ENCODE measurements at regions not wholly inside any gene's neighbourhood (a gene's known extent, or its start where the extent isn't known, plus 50 kb on each side); places are given as distances from the start of the nearest gene placed in this dataset.

- H3K9me3 ChIP-seq (ENCODE audit: control insufficient read depth, low read depth, low read length): no peaks in the 10 kb centered on the region
- no peak overlapping the region for H3K14ac ChIP-seq (ENCODE audit: insufficient read depth, low read length)
- Mint-ChIP-seq H3K27ac (no peak overlapping the region), H3K4me3 (no peak overlapping the region), H3K36me3 (ENCODE audit: insufficient read depth in 1 of 3, low read depth in 3 of 3) (peaks cover 0 to 7% (median 0%) of the 10 kb centered on the region in 3 experiments; a peak in 4 of 7 replicates), H3K4me1 (no peaks in the 10 kb centered on the region), H3K9me3 (peaks cover 14 to 72% of the 10 kb centered on the region in 2 experiments), H3K27me3 (ENCODE audit: low read depth) (peaks cover 3% of the 10 kb centered on the region)
- H3K18ac ChIP-seq (ENCODE audit: insufficient read length, low read depth, low read length): no peak overlapping the region
- no peak overlapping the region for H2AK5ac ChIP-seq (ENCODE audit: insufficient read length, low read length)
- no peaks in the 10 kb centered on the region for H3K23me2 ChIP-seq (ENCODE audit: insufficient read length, low read depth, low read length, poor library complexity, severe bottlenecking)
- no CpG with 5 or more reads among the region's 8 CpGs for WGBS (ENCODE audit: extremely low coverage, insufficient read length, low lambda C conversion rate)
- H3K4me2 ChIP-seq (ENCODE audit: insufficient read depth, insufficient read length, low read length): no peak overlapping the region
- H3K23ac ChIP-seq (ENCODE audit: insufficient read length, low read depth, low read length): no peak overlapping the region
- H2BK120ac ChIP-seq (ENCODE audit: low read depth, low read length, poor library complexity, severe bottlenecking): no peak overlapping the region
- H3K4me1 ChIP-seq (ENCODE audit: insufficient read depth, low read length): no peaks in the 10 kb centered on the region
- no peaks in the 10 kb centered on the region for H3K27me3 ChIP-seq (ENCODE audit: insufficient read depth, low read length)
- no peak overlapping the region for H3K27ac ChIP-seq (ENCODE audit: insufficient read length, low read depth, low read length)
- H3K4ac ChIP-seq (ENCODE audit: low read depth, low read length): no peak overlapping the region
- H3K79me2 ChIP-seq (ENCODE audit: insufficient read depth, low read length): no peaks in the 10 kb centered on the region
- DNase-seq: no peak
- no peak overlapping the region for H4K5ac ChIP-seq (ENCODE audit: insufficient read length, low read depth, low read length)
- H3T11ph ChIP-seq (ENCODE audit: low read length): no peak overlapping the region
- H3K9ac ChIP-seq (ENCODE audit: extremely low read depth, insufficient read length, low read length): no peak overlapping the region
- no peak overlapping the region for H2AFZ ChIP-seq (ENCODE audit: low read length)
- H2BK5ac ChIP-seq (ENCODE audit: insufficient read length, low read length): no peak overlapping the region
- no peak overlapping the region for H2BK15ac ChIP-seq (ENCODE audit: low read depth, low read length)
- H3K56ac ChIP-seq (ENCODE audit: insufficient read length, low read depth, low read length): no peak overlapping the region
- H2BK20ac ChIP-seq (ENCODE audit: low read depth, low read length, poor library complexity, severe bottlenecking): no peak overlapping the region
- no peak for TF ChIP-seq CTCF (conservative IDR thresholded peaks at IDR 0.05)
- H3K79me1 ChIP-seq (ENCODE audit: insufficient read depth, low read depth, low read length, poor library complexity, severe bottlenecking): no peaks in the 10 kb centered on the region
- H4K20me1 ChIP-seq (ENCODE audit: control insufficient read depth, insufficient read depth, insufficient read length): no peaks in the 10 kb centered on the region
- H4K91ac ChIP-seq (ENCODE audit: insufficient read length, low read depth, low read length): no peak overlapping the region
- no peak overlapping the region for H2BK12ac ChIP-seq (ENCODE audit: insufficient read length, low read depth, low read length)
- H4K8ac ChIP-seq (replicated peaks; ENCODE audit: insufficient read length, low read depth, low read length): no peak overlapping the region
These were observed 356.4 kb upstream of the FOXK1 start for GRCh38 chr7:4325732-4326131.

Measured in H9 (cell line).